K562 (cell line): ENCODE measurements at regions not wholly inside any gene's neighbourhood (a gene's known extent, or its start where the extent isn't known, plus 50 kb on each side); places are given as distances from the start of the nearest gene placed in this dataset.

Source experiments
- TEAD1 ChIP-seq, 2 experiments: fragments of 450-650 bp in 1 of 2; sonication (generic) in 1 of 2; formaldehyde crosslinking; IDR thresholded peaks; 2 replicates each; pipeline versions ENCODE4 v1.4.0 to v1.8.0; 2020 to 2022; ENCODE audit warnings: mild to moderate bottlenecking in 2 of 2, missing genetic modification reagents in 1 of 2
- ZNF384 ChIP-seq: IDR thresholded peaks from 2 replicates; pipeline ENCODE4 v1.6.1; 2012; ENCODE audit warnings: low read depth, low read length, improper control_type of control experiment
- TF ChIP-seq, protein P1 (sequence below), 2 experiments: IDR thresholded peaks; 2 replicates each; pipeline ENCODE4 v1.6.1; 2012; ENCODE audit warnings: improper control_type of control experiment in 2 of 2, low read depth in 2 of 2, low read length in 2 of 2, borderline replicate concordance in 1 of 2
- TF ChIP-seq, protein P2 (sequence below): sonication (generic); formaldehyde crosslinking; IDR thresholded peaks from 2 replicates; pipeline ENCODE4 v1.8.0; 2023; ENCODE audit warnings: missing genetic modification reagents, mild to moderate bottlenecking, borderline replicate concordance
- TF ChIP-seq, protein P3 (sequence below): sonication (generic); formaldehyde crosslinking; IDR thresholded peaks from 2 replicates; pipeline ENCODE4 v1.8.1; 2022; ENCODE audit warnings: missing genetic modification reagents

DNA sequence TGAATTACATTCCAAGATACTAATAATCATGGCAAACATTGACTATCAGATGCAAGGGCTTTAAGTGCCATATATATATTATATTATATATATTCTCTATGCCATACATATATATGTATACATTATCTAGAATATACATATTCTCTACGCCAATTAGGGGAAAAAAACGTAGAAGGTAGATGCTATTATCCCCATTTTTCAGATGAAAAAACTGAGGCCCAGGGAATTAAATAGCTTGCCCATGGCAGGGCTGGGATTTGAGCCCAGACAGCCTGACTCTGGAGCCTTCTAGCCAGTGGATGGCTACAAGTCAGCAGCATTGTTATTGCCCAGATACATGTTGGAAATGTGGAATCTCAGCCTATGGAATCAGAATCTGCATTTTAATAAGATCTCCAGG lies 116.0 kb upstream of the BTG1 start (continued):
- TF ChIP-seq, protein P1, sequence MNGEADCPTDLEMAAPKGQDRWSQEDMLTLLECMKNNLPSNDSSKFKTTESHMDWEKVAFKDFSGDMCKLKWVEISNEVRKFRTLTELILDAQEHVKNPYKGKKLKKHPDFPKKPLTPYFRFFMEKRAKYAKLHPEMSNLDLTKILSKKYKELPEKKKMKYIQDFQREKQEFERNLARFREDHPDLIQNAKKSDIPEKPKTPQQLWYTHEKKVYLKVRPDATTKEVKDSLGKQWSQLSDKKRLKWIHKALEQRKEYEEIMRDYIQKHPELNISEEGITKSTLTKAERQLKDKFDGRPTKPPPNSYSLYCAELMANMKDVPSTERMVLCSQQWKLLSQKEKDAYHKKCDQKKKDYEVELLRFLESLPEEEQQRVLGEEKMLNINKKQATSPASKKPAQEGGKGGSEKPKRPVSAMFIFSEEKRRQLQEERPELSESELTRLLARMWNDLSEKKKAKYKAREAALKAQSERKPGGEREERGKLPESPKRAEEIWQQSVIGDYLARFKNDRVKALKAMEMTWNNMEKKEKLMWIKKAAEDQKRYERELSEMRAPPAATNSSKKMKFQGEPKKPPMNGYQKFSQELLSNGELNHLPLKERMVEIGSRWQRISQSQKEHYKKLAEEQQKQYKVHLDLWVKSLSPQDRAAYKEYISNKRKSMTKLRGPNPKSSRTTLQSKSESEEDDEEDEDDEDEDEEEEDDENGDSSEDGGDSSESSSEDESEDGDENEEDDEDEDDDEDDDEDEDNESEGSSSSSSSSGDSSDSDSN (IDR thresholded peaks at IDR 0.05; ENCODE audit: borderline replicate concordance in 1 of 2, low read depth in 2 of 2, low read length in 2 of 2): no peak
- TF ChIP-seq ZNF384 (no peak), TEAD1 (CRISPR knock-in tag; IDR thresholded peaks at IDR 0.05) (no peak)
- TF ChIP-seq, protein P2, sequence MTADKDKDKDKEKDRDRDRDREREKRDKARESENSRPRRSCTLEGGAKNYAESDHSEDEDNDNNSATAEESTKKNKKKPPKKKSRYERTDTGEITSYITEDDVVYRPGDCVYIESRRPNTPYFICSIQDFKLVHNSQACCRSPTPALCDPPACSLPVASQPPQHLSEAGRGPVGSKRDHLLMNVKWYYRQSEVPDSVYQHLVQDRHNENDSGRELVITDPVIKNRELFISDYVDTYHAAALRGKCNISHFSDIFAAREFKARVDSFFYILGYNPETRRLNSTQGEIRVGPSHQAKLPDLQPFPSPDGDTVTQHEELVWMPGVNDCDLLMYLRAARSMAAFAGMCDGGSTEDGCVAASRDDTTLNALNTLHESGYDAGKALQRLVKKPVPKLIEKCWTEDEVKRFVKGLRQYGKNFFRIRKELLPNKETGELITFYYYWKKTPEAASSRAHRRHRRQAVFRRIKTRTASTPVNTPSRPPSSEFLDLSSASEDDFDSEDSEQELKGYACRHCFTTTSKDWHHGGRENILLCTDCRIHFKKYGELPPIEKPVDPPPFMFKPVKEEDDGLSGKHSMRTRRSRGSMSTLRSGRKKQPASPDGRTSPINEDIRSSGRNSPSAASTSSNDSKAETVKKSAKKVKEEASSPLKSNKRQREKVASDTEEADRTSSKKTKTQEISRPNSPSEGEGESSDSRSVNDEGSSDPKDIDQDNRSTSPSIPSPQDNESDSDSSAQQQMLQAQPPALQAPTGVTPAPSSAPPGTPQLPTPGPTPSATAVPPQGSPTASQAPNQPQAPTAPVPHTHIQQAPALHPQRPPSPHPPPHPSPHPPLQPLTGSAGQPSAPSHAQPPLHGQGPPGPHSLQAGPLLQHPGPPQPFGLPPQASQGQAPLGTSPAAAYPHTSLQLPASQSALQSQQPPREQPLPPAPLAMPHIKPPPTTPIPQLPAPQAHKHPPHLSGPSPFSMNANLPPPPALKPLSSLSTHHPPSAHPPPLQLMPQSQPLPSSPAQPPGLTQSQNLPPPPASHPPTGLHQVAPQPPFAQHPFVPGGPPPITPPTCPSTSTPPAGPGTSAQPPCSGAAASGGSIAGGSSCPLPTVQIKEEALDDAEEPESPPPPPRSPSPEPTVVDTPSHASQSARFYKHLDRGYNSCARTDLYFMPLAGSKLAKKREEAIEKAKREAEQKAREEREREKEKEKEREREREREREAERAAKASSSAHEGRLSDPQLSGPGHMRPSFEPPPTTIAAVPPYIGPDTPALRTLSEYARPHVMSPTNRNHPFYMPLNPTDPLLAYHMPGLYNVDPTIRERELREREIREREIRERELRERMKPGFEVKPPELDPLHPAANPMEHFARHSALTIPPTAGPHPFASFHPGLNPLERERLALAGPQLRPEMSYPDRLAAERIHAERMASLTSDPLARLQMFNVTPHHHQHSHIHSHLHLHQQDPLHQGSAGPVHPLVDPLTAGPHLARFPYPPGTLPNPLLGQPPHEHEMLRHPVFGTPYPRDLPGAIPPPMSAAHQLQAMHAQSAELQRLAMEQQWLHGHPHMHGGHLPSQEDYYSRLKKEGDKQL (CRISPR knock-in tag): no peak
- TF ChIP-seq, protein P3, sequence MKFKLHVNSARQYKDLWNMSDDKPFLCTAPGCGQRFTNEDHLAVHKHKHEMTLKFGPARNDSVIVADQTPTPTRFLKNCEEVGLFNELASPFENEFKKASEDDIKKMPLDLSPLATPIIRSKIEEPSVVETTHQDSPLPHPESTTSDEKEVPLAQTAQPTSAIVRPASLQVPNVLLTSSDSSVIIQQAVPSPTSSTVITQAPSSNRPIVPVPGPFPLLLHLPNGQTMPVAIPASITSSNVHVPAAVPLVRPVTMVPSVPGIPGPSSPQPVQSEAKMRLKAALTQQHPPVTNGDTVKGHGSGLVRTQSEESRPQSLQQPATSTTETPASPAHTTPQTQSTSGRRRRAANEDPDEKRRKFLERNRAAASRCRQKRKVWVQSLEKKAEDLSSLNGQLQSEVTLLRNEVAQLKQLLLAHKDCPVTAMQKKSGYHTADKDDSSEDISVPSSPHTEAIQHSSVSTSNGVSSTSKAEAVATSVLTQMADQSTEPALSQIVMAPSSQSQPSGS: no peak
- TF ChIP-seq, all 486 proteins: peak for 2
